ENCODE measurements at regions not wholly inside any gene's neighbourhood (a gene's known extent, or its start where the extent isn't known, plus 50 kb on each side); places are given as distances from the start of the nearest gene placed in this dataset.
"Not testable (repeated sequence)": the region's sequence is repeated elsewhere in the genome, so short reads cannot be mapped to it uniquely, and the experiment has no call there.

GRCh38 chr12:58741226-58741625, 179.1 kb downstream of the LRIG3 start:
- Mint-ChIP-seq H3K4me3 (no peak overlapping the region), H3K27ac (no peak overlapping the region), H3K27me3 (peaks cover 4% of the 10 kb centered on the region), H3K4me1 (ENCODE audit: unreplicated experiment) (peaks cover 5% of the 10 kb centered on the region), H3K9me3 (peaks cover 5% of the 10 kb centered on the region), H3K36me3 (no peaks in the 10 kb centered on the region)
- DNase-seq (ENCODE audit: extremely low spot score, unreplicated experiment), result no peak
- TF ChIP-seq, protein P1, sequence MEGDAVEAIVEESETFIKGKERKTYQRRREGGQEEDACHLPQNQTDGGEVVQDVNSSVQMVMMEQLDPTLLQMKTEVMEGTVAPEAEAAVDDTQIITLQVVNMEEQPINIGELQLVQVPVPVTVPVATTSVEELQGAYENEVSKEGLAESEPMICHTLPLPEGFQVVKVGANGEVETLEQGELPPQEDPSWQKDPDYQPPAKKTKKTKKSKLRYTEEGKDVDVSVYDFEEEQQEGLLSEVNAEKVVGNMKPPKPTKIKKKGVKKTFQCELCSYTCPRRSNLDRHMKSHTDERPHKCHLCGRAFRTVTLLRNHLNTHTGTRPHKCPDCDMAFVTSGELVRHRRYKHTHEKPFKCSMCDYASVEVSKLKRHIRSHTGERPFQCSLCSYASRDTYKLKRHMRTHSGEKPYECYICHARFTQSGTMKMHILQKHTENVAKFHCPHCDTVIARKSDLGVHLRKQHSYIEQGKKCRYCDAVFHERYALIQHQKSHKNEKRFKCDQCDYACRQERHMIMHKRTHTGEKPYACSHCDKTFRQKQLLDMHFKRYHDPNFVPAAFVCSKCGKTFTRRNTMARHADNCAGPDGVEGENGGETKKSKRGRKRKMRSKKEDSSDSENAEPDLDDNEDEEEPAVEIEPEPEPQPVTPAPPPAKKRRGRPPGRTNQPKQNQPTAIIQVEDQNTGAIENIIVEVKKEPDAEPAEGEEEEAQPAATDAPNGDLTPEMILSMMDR (conservative IDR thresholded peaks at IDR 0.05), result no peak

- peaks cover 5% of the 10 kb centered on the region for H3K9me3 Mint-ChIP-seq
- no peak overlapping the region for H3K27ac Mint-ChIP-seq
- TF ChIP-seq, protein P1 (conservative IDR thresholded peaks at IDR 0.05), result no peak
- DNase-seq (ENCODE audit: extremely low spot score, unreplicated experiment), result no peak
- no peak overlapping the region for H3K4me3 Mint-ChIP-seq
- H3K27me3 Mint-ChIP-seq, result peaks cover 4% of the 10 kb centered on the region
- H3K36me3 Mint-ChIP-seq, result no peaks in the 10 kb centered on the region
- peaks cover 5% of the 10 kb centered on the region for H3K4me1 Mint-ChIP-seq (ENCODE audit: unreplicated experiment)
Observed at GRCh38 chr12:58745348-58746125, 174.8 kb downstream of the LRIG3 start.

DNA sequence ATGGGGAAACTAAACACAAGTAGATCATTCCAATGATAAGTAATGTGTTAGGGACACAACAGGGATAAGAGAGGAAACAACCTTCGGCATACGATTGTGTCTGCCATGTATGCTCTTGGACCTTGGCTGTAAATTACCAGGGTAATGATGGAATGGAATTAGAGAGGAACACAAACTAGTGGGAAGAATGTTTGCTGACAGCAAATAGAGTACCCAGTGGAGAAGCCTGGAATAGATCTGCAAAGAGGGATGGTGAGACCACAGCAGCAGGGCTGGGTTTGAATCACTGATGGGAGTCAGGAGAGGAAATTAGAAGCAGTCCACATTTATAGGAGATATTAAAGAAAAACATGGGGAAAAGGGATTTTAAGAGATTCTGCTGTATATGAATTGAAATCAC, 172.8 kb downstream of the LRIG3 start:
- H3K27ac Mint-ChIP-seq, result no peak overlapping the region
- H3K9me3 Mint-ChIP-seq, result peaks cover 4% of the 10 kb centered on the region
- H3K4me1 Mint-ChIP-seq (ENCODE audit: unreplicated experiment), result peaks cover 5% of the 10 kb centered on the region
- no peak overlapping the region for H3K4me3 Mint-ChIP-seq
- H3K36me3 Mint-ChIP-seq, result no peaks in the 10 kb centered on the region
- H3K27me3 Mint-ChIP-seq, result peaks cover 4% of the 10 kb centered on the region
- TF ChIP-seq, protein P1 (conservative IDR thresholded peaks at IDR 0.05), result no peak
- DNase-seq (ENCODE audit: extremely low spot score, unreplicated experiment), result no peak

- H3K4me1 Mint-ChIP-seq (ENCODE audit: unreplicated experiment), result peaks cover 3% of the 10 kb centered on the region
- TF ChIP-seq, protein P1 (conservative IDR thresholded peaks at IDR 0.05), result no peak
- H3K27me3 Mint-ChIP-seq, result peaks cover 2% of the 10 kb centered on the region
- no peaks in the 10 kb centered on the region for H3K36me3 Mint-ChIP-seq
- H3K9me3 Mint-ChIP-seq, result peaks cover 9% of the 10 kb centered on the region
- no peak overlapping the region for H3K27ac Mint-ChIP-seq
- no peak for DNase-seq (ENCODE audit: extremely low spot score, unreplicated experiment)
- no peak overlapping the region for H3K4me3 Mint-ChIP-seq
Observed at GRCh38 chr12:58750484-58750883, 169.8 kb downstream of the LRIG3 start.

- TF ChIP-seq, protein P1 (conservative IDR thresholded peaks at IDR 0.05), result no peak
- H3K9me3 Mint-ChIP-seq, result peaks cover 5% of the 10 kb centered on the region
- no peak overlapping the region for H3K4me3 Mint-ChIP-seq
- no peaks in the 10 kb centered on the region for H3K27me3 Mint-ChIP-seq
- H3K27ac Mint-ChIP-seq, result no peak overlapping the region
- peaks cover 6% of the 10 kb centered on the region for H3K4me1 Mint-ChIP-seq (ENCODE audit: unreplicated experiment)
- no peaks in the 10 kb centered on the region for H3K36me3 Mint-ChIP-seq
- no peak for DNase-seq (ENCODE audit: extremely low spot score, unreplicated experiment)
Observed at GRCh38 chr12:58757422-58757821, 162.9 kb downstream of the LRIG3 start.

- H3K27me3 Mint-ChIP-seq; H3K4me3 Mint-ChIP-seq; H3K36me3 Mint-ChIP-seq; DNase-seq (ENCODE audit: extremely low spot score, unreplicated experiment); H3K27ac Mint-ChIP-seq; H3K9me3 Mint-ChIP-seq: not testable (repeated sequence)
- peaks cover 14% of the 10 kb centered on the region for H3K4me1 Mint-ChIP-seq (ENCODE audit: unreplicated experiment)
Observed at GRCh38 chr12:58759745-58760144, 160.6 kb downstream of the LRIG3 start.

All from type B pancreatic cell (in vitro differentiated cells).